Endothelial cell of umbilical vein (primary cell): ENCODE measurements at regions not wholly inside any gene's neighbourhood (a gene's known extent, or its start where the extent isn't known, plus 50 kb on each side); places are given as distances from the start of the nearest gene placed in this dataset.

Source experiments
- BruUV-seq: library from RNA; stranded (reverse); fragments of 400-500 nt; replicated peaks from 2 replicates; lab custom pipeline; 2021; lab: Mats Ljungman, UMichigan
- CTCF ChIA-PET: fragments of 300-600, 350-600 bp; sonication (Branson Sonifier 250); formaldehyde crosslinking; loops from one replicate; lab custom pipeline; 2021; ENCODE audit warnings: antibody characterized with exemption, inconsistent platforms; lab: Charles Lee
- POLR2A ChIA-PET: fragments of 300-600, 350-600 bp; sonication (Branson Sonifier 250); formaldehyde crosslinking; loops from one replicate; lab custom pipeline; 2021; ENCODE audit warnings: antibody characterized with exemption, inconsistent platforms; lab: Charles Lee
- DNase-seq: peaks from one replicate; pipeline ENCODE4 v3.0.0-alpha.2; 2011; ENCODE audit warnings: low read depth, low spot score
- FAIRE-seq: peaks from 2 replicates; lab custom pipeline; 2011; peaks lifted over from hg19 to GRCh38; lab: Jason Lieb, UNC
- H2AFZ ChIP-seq: 2 replicates; pipeline ENCODE4 v1.6.0; 2012; ENCODE audit warnings: low read depth, low read length, control low read depth, inconsistent platforms
- H3K27ac ChIP-seq: 2 replicates; pipeline ENCODE4 v1.5.1; 2011; ENCODE audit warnings: low read depth, mild to moderate bottlenecking, control low read depth, low read length, moderate library complexity; ENCODE audit not compliant: insufficient read depth
- H3K27me3 ChIP-seq, 2 experiments: 2 replicates each; pipeline versions ENCODE4 v1.6.0 to v1.6.1; 2011; ENCODE audit warnings: low read length in 2 of 2, mixed read lengths in 1 of 2; ENCODE audit not compliant: control insufficient read depth in 2 of 2, insufficient read depth in 2 of 2
- H3K36me3 ChIP-seq, 2 experiments: 2 replicates in 1 of 2; 3 replicates in 1 of 2; pipeline ENCODE4 v1.5.1; 2011; ENCODE audit warnings: low read length in 2 of 2, mild to moderate bottlenecking in 1 of 2, moderate library complexity in 1 of 2; ENCODE audit not compliant: control insufficient read depth in 2 of 2, insufficient read depth in 2 of 2; ENCODE audit errors: extremely low read depth in 1 of 2
- H3K4me1 ChIP-seq: 3 replicates; pipeline ENCODE4 v1.5.1; 2011; ENCODE audit warnings: mild to moderate bottlenecking, low read length; ENCODE audit not compliant: control insufficient read depth, insufficient read depth; ENCODE audit errors: extremely low read depth
- H3K4me2 ChIP-seq: 2 replicates; pipeline ENCODE4 v1.6.1; 2011; ENCODE audit warnings: low read length, control low read depth, mixed read lengths; ENCODE audit not compliant: insufficient read depth
- H3K4me3 ChIP-seq, 3 experiments: fragments of 200-600 bp in 1 of 3; sonication (generic), shearing (Covaris generic) in 1 of 3; replicated peaks in 1 of 3; 2 replicates each; pipeline ENCODE4 v1.5.1; 2011 to 2016; ENCODE audit warnings: control low read depth in 3 of 3, low read length in 3 of 3, mild to moderate bottlenecking in 2 of 3, inconsistent platforms in 1 of 3, low read depth in 1 of 3, moderate library complexity in 1 of 3; ENCODE audit not compliant: insufficient read depth in 1 of 3
- H3K79me2 ChIP-seq: 2 replicates; pipeline ENCODE4 v1.6.0; 2012; ENCODE audit warnings: low read length, inconsistent platforms; ENCODE audit not compliant: control insufficient read depth, insufficient read depth
- H3K9ac ChIP-seq: replicated peaks from 2 replicates; pipeline ENCODE3; 2011; ENCODE audit warnings: low read length, control low read depth; ENCODE audit not compliant: insufficient read depth; ENCODE audit errors: extremely low read depth
- H3K9me1 ChIP-seq: replicated peaks from 3 replicates; pipeline ENCODE4 v1.6.0; 2011; ENCODE audit warnings: mild to moderate bottlenecking, low read length; ENCODE audit not compliant: control insufficient read depth, insufficient read depth; ENCODE audit errors: extremely low read depth
- H3K9me3 ChIP-seq: replicated peaks from 2 replicates; pipeline ENCODE4 v1.5.1; 2012; ENCODE audit warnings: low read length, inconsistent platforms; ENCODE audit not compliant: control insufficient read depth, insufficient read depth
- H4K20me1 ChIP-seq: replicated peaks from 2 replicates; pipeline ENCODE3; 2011; ENCODE audit warnings: mild to moderate bottlenecking, low read length; ENCODE audit not compliant: control insufficient read depth, insufficient read depth; ENCODE audit errors: extremely low read depth
- EZH2 ChIP-seq: IDR thresholded peaks from 2 replicates; pipeline ENCODE4 v1.6.1; 2012; ENCODE audit warnings: borderline replicate concordance, low read depth, mild to moderate bottlenecking, moderate library complexity, low read length, inconsistent platforms; ENCODE audit not compliant: severe bottlenecking
- FOS ChIP-seq: IDR thresholded peaks from 2 replicates; pipeline ENCODE4 v1.6.1; 2011; ENCODE audit warnings: mild to moderate bottlenecking, low read length, moderate library complexity, borderline replicate concordance; ENCODE audit not compliant: insufficient read depth
- GATA2 ChIP-seq: IDR thresholded peaks from 2 replicates; pipeline ENCODE4 v1.7.0; 2011; ENCODE audit warnings: low read depth, mild to moderate bottlenecking, moderate library complexity, mixed read lengths, low read length; ENCODE audit not compliant: insufficient read length, insufficient read depth
- JUN ChIP-seq: IDR thresholded peaks from 2 replicates; pipeline ENCODE4 v1.6.1; 2011; ENCODE audit warnings: borderline replicate concordance, low read depth; ENCODE audit not compliant: insufficient read length, insufficient read depth
- MAX ChIP-seq: IDR thresholded peaks from 2 replicates; pipeline ENCODE4 v1.6.1; 2011; ENCODE audit not compliant: insufficient read depth, insufficient read length
- MYC ChIP-seq: IDR thresholded peaks from one replicate; pipeline ENCODE4 v1.6.1; 2011; ENCODE audit warnings: mild to moderate bottlenecking, low read depth, low read length
- POLR2A ChIP-seq: IDR thresholded peaks from 2 replicates; pipeline ENCODE4 v1.6.1; 2012; ENCODE audit warnings: low read depth, mild to moderate bottlenecking, control low read depth, low read length
- POLR2AphosphoS5 ChIP-seq: IDR thresholded peaks from 2 replicates; pipeline ENCODE4 v1.6.1; 2012; ENCODE audit warnings: low read depth, mild to moderate bottlenecking, control low read depth, low read length, moderate library complexity; ENCODE audit not compliant: insufficient read depth
- dilution Hi-C: fragments of 300-500 bp; cut with MboI; formaldehyde crosslinking; loops from one replicate; pipeline ENCODE4 v1.15.0; 2019; ENCODE audit warnings: low sequenced_read_pairs; ENCODE audit not compliant: extremely low pct_ligation_motif_present
- intact Hi-C: fragments of 100-400 bp; cut with micrococcal nuclease; formaldehyde crosslinking; loops from one replicate; pipeline ENCODE4 v1.10.0; 2022
- TF ChIP-seq, protein P1 (sequence below), 2 donors: IDR thresholded peaks; 1 replicate in 1 of 2; 2 replicates in 1 of 2; pipeline ENCODE4 v1.5.1; 2011; ENCODE audit warnings: low read length in 2 of 2, mild to moderate bottlenecking in 2 of 2, moderate library complexity in 2 of 2, control low read depth in 1 of 2, inconsistent platforms in 1 of 2, low read depth in 1 of 2; ENCODE audit not compliant: insufficient read depth in 1 of 2; ENCODE audit errors: extremely low read depth in 1 of 2

DNA sequence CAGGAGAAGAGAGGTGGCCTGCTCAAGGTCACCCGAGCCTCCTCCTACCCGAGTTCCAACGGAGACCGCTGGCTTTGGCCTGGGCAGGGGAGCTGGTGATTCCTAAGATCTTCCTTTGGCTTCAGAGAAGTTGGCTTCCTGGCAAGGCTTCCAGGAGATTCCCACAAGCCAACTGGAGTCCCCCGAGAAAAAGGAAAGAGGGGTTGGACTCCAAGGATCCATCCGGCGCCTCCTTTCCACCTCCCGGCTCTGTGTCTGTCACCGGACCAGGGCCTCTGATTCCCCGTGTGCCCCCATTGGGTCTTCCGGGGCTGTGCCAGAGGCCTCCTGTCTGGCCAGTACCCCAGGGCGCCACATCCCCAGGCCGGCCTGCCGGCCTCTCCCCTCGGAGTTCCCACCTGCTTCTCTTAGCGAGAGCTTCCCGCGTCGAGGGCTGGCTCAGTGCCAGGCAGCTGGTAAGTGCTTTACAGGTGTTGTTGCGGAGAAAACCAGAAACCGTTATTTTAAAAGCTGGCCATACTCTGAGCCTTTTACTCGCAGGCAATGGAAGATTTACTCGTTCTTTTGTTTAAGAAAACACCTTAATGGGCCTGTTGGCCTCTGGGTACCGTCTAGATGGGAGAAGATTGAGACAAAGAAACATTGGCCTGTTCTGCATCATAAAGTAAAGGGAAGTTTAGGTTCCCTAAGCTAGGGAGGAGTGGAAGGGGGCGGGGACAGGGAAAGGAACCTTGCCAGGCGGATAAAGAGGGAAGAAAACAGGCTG lies 258.4 kb upstream of the SDK2 start:
- dilution Hi-C loops = no loop called here
- H3K9ac ChIP-seq = no peak overlapping the region
- DNase-seq (no peak), FAIRE-seq (no peak)
- H4K20me1 ChIP-seq = no peaks in the 10 kb centered on the region
- no peak overlapping the region for H2AFZ ChIP-seq
- no peak overlapping the region for H3K4me2 ChIP-seq
- TF ChIP-seq, protein P1, sequence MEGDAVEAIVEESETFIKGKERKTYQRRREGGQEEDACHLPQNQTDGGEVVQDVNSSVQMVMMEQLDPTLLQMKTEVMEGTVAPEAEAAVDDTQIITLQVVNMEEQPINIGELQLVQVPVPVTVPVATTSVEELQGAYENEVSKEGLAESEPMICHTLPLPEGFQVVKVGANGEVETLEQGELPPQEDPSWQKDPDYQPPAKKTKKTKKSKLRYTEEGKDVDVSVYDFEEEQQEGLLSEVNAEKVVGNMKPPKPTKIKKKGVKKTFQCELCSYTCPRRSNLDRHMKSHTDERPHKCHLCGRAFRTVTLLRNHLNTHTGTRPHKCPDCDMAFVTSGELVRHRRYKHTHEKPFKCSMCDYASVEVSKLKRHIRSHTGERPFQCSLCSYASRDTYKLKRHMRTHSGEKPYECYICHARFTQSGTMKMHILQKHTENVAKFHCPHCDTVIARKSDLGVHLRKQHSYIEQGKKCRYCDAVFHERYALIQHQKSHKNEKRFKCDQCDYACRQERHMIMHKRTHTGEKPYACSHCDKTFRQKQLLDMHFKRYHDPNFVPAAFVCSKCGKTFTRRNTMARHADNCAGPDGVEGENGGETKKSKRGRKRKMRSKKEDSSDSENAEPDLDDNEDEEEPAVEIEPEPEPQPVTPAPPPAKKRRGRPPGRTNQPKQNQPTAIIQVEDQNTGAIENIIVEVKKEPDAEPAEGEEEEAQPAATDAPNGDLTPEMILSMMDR (IDR thresholded peaks at IDR 0.05; ENCODE audit: extremely low read depth in 1 of 2, insufficient read depth in 1 of 2, low read depth in 1 of 2, low read length in 2 of 2) = no peak
- TF ChIP-seq GATA2 = no peak
- no peak for TF ChIP-seq MYC
- no peak for TF ChIP-seq POLR2A
- no peak for TF ChIP-seq MAX
- TF ChIP-seq FOS = no peak
- TF ChIP-seq EZH2 = no peak
- TF ChIP-seq JUN = no peak
- no peak for TF ChIP-seq POLR2AphosphoS5
- ChIA-PET POLR2A (no interaction called here), CTCF (interaction anchor here (0.6 kb wide), 1 partner anchor 127 kb away, joined by 4 read pairs; no protein-coding TSS in a partner anchor)
- no peaks in the 10 kb centered on the region for H3K4me1 ChIP-seq
- no peaks in the 10 kb centered on the region for H3K9me3 ChIP-seq
- intact Hi-C loops = no loop called here
- H3K79me2 ChIP-seq = no peaks in the 10 kb centered on the region
- H3K27me3 ChIP-seq = no peaks in the 10 kb centered on the region
- BruUV-seq = no TSS peak
- no peak overlapping the region for H3K27ac ChIP-seq
- no peak overlapping the region for H3K4me3 ChIP-seq
- H3K36me3 ChIP-seq = no peaks in the 10 kb centered on the region
- H3K9me1 ChIP-seq = no peaks in the 10 kb centered on the region
